ENCODE measurements at regions not wholly inside any gene's neighbourhood (a gene's known extent, or its start where the extent isn't known, plus 50 kb on each side); places are given as distances from the start of the nearest gene placed in this dataset.
A peak's percentile ranks its signal among the peaks of the same experiment; 100 is the strongest.
"Not testable (repeated sequence)": the region's sequence is repeated elsewhere in the genome, so short reads cannot be mapped to it uniquely, and the experiment has no call there.

DNA sequence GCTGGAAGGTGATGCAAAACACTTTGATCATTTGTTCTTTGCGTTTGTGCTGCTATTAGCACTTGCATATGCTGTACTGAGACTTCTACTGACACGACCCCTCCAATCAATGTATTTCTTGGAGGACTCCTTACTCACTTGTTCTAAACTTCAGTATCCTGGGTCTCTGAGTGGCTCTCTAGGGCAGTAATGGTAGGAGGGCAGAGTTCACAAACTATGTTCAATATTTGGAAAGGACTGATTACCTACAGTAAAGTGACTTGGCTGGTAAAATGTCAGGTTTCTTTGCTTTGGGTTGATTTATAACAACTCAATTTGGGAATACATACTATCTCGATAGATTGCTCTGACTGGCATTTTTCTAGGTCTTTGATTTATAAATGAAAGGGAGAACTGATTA lies 93.7 kb downstream of the TRIM43 start:
- no TSS peak for BruUV-seq (replicated peaks)
- Histone ChIP-seq H3K27ac (no peak overlapping the region), H3K9me3 (ENCODE audit: insufficient read depth, low read depth) (no peaks in the 10 kb centered on the region), H3K79me2 (ENCODE audit: low read depth) (no peaks in the 10 kb centered on the region), H3F3A (ENCODE audit: insufficient read depth, low read depth) (no peaks in the 10 kb centered on the region), H3K4me2 (no peak overlapping the region), H3K36me3 (ENCODE audit: low read depth) (no peaks in the 10 kb centered on the region), H3K27me3 (ENCODE audit: insufficient read depth, low read depth) (peaks cover 24% of the 10 kb centered on the region), H2AFZ (no peak overlapping the region), H3K4me3 (no peak overlapping the region), H3K9me2 (ENCODE audit: insufficient read depth) (no peaks in the 10 kb centered on the region), H3K4me1 (replicated peaks; ENCODE audit: insufficient read depth) (no peaks in the 10 kb centered on the region), H4K20me1 (ENCODE audit: insufficient read depth) (no peaks in the 10 kb centered on the region)
- CTCF ChIA-PET: no interaction called here
- TF ChIP-seq, protein P1, sequence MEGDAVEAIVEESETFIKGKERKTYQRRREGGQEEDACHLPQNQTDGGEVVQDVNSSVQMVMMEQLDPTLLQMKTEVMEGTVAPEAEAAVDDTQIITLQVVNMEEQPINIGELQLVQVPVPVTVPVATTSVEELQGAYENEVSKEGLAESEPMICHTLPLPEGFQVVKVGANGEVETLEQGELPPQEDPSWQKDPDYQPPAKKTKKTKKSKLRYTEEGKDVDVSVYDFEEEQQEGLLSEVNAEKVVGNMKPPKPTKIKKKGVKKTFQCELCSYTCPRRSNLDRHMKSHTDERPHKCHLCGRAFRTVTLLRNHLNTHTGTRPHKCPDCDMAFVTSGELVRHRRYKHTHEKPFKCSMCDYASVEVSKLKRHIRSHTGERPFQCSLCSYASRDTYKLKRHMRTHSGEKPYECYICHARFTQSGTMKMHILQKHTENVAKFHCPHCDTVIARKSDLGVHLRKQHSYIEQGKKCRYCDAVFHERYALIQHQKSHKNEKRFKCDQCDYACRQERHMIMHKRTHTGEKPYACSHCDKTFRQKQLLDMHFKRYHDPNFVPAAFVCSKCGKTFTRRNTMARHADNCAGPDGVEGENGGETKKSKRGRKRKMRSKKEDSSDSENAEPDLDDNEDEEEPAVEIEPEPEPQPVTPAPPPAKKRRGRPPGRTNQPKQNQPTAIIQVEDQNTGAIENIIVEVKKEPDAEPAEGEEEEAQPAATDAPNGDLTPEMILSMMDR (conservative IDR thresholded peaks at IDR 0.05): no peak
- no peak for TF ChIP-seq EZH2 (IDR thresholded peaks at IDR 0.05; ENCODE audit: low read depth)
- intact Hi-C loops (cut with micrococcal nuclease; ENCODE audit: unreplicated experiment): no loop called here
- peak in 1 of 2 experiments; percentile 3 for DNase-seq
- POLR2A ChIA-PET (ENCODE audit: unreplicated experiment): no interaction called here

- POLR2A ChIA-PET (ENCODE audit: unreplicated experiment): interaction anchor here (0.6 kb wide), 1 partner anchor 134 kb away, joined by 5 read pairs; no protein-coding TSS in a partner anchor
- peak in 1 of 2 experiments; percentile 53 for DNase-seq
- intact Hi-C loops (cut with micrococcal nuclease; ENCODE audit: unreplicated experiment); H3K4me3 ChIP-seq; H3K9me2 ChIP-seq (ENCODE audit: insufficient read depth); H2AFZ ChIP-seq; H3K27ac ChIP-seq; H4K20me1 ChIP-seq (ENCODE audit: insufficient read depth); H3K36me3 ChIP-seq (ENCODE audit: low read depth); H3K4me1 ChIP-seq (replicated peaks; ENCODE audit: insufficient read depth); H3K9me3 ChIP-seq (ENCODE audit: insufficient read depth, low read depth); CTCF ChIA-PET; H3F3A ChIP-seq (ENCODE audit: insufficient read depth, low read depth); BruUV-seq (replicated peaks); H3K79me2 ChIP-seq (ENCODE audit: low read depth); H3K4me2 ChIP-seq: not testable (repeated sequence)
- peaks cover 28% of the 10 kb centered on the region for H3K27me3 ChIP-seq (ENCODE audit: insufficient read depth, low read depth)
These were observed 94.4 kb downstream of the TRIM43 start for GRCh38 chr2:95686056-95686825.

GRCh38 chr2:95687852-95688251 lies 96.1 kb downstream of the TRIM43 start:
- H3K9me3 ChIP-seq (ENCODE audit: insufficient read depth, low read depth); H3K9me2 ChIP-seq (ENCODE audit: insufficient read depth); POLR2A ChIA-PET (ENCODE audit: unreplicated experiment); intact Hi-C loops (cut with micrococcal nuclease; ENCODE audit: unreplicated experiment); H4K20me1 ChIP-seq (ENCODE audit: insufficient read depth); H3K27ac ChIP-seq; H3F3A ChIP-seq (ENCODE audit: insufficient read depth, low read depth); H3K4me2 ChIP-seq; H3K4me1 ChIP-seq (replicated peaks; ENCODE audit: insufficient read depth); CTCF ChIA-PET; H3K4me3 ChIP-seq; H2AFZ ChIP-seq; BruUV-seq (replicated peaks); H3K79me2 ChIP-seq (ENCODE audit: low read depth); H3K36me3 ChIP-seq (ENCODE audit: low read depth): not testable (repeated sequence)
- peaks cover 33% of the 10 kb centered on the region for H3K27me3 ChIP-seq (ENCODE audit: insufficient read depth, low read depth)
- DNase-seq: peak in 1 of 2 experiments; percentile 2

- H3K79me2 ChIP-seq (ENCODE audit: low read depth); H3K9me2 ChIP-seq (ENCODE audit: insufficient read depth); H3K4me2 ChIP-seq; BruUV-seq (replicated peaks); H3K4me1 ChIP-seq (replicated peaks; ENCODE audit: insufficient read depth); H3K4me3 ChIP-seq; intact Hi-C loops (cut with micrococcal nuclease; ENCODE audit: unreplicated experiment); H4K20me1 ChIP-seq (ENCODE audit: insufficient read depth); DNase-seq; H3F3A ChIP-seq (ENCODE audit: insufficient read depth, low read depth); H3K36me3 ChIP-seq (ENCODE audit: low read depth); POLR2A ChIA-PET (ENCODE audit: unreplicated experiment); CTCF ChIA-PET; H3K27ac ChIP-seq; H2AFZ ChIP-seq; H3K9me3 ChIP-seq (ENCODE audit: insufficient read depth, low read depth): not testable (repeated sequence)
- peaks cover 41% of the 10 kb centered on the region for H3K27me3 ChIP-seq (ENCODE audit: insufficient read depth, low read depth)
These were observed 99.4 kb downstream of the TRIM43 start for GRCh38 chr2:95691210-95691609.

GRCh38 chr2:95693071-95693846 lies 101.5 kb downstream of the TRIM43 start:
- H3K27ac ChIP-seq; DNase-seq; BruUV-seq (replicated peaks); intact Hi-C loops (cut with micrococcal nuclease; ENCODE audit: unreplicated experiment); H3K4me3 ChIP-seq; H3K9me3 ChIP-seq (ENCODE audit: insufficient read depth, low read depth); H2AFZ ChIP-seq; H3K36me3 ChIP-seq (ENCODE audit: low read depth); H3F3A ChIP-seq (ENCODE audit: insufficient read depth, low read depth); H4K20me1 ChIP-seq (ENCODE audit: insufficient read depth); POLR2A ChIA-PET (ENCODE audit: unreplicated experiment); H3K4me2 ChIP-seq; H3K9me2 ChIP-seq (ENCODE audit: insufficient read depth); CTCF ChIA-PET; H3K79me2 ChIP-seq (ENCODE audit: low read depth); H3K4me1 ChIP-seq (replicated peaks; ENCODE audit: insufficient read depth): not testable (repeated sequence)
- H3K27me3 ChIP-seq (ENCODE audit: insufficient read depth, low read depth): peaks cover 57% of the 10 kb centered on the region
